Testis (tissue), 2 donors: ENCODE measurements at regions not wholly inside any gene's neighbourhood (a gene's known extent, or its start where the extent isn't known, plus 50 kb on each side); places are given as distances from the start of the nearest gene placed in this dataset.

Experiments
- POLR2A ChIP-seq: fragments of 450-650 bp; IDR thresholded peaks from one replicate; pipeline ENCODE4 v1.6.1; 2017; ENCODE audit warnings: antibody characterized with exemption, mild to moderate bottlenecking, moderate library complexity
- TF ChIP-seq, protein P1 (sequence below), 3 experiments: fragments of 450-650 bp in 2 of 3; fragments of 200-600 bp in 1 of 3; sonication (generic) in 1 of 3; IDR thresholded peaks; one replicate each; pipeline ENCODE4 v1.5.1; 2016 to 2019; ENCODE audit warnings: antibody characterized with exemption in 3 of 3, mild to moderate bottlenecking in 2 of 3, moderate library complexity in 1 of 3

DNA sequence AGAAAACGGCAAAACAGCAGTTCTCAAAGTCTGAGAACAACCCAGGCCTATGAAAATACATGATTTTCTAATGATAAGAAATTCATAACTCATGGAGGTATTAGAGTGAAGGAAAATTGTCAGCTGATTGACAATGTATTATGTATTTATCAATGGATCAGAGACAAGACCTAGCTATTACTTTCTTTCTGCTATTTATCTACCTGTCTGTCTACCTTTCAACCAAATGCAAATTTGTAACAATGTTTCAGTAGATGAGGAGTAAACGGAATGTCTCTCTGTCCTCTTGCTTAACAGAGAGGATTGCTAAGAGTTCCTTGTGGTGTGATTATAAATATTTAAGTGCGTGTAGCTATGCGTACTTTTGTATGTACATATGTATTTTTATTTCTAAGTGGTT lies 568.7 kb upstream of the RGS18 start:
- TF ChIP-seq POLR2A, result no peak
- TF ChIP-seq, protein P1, sequence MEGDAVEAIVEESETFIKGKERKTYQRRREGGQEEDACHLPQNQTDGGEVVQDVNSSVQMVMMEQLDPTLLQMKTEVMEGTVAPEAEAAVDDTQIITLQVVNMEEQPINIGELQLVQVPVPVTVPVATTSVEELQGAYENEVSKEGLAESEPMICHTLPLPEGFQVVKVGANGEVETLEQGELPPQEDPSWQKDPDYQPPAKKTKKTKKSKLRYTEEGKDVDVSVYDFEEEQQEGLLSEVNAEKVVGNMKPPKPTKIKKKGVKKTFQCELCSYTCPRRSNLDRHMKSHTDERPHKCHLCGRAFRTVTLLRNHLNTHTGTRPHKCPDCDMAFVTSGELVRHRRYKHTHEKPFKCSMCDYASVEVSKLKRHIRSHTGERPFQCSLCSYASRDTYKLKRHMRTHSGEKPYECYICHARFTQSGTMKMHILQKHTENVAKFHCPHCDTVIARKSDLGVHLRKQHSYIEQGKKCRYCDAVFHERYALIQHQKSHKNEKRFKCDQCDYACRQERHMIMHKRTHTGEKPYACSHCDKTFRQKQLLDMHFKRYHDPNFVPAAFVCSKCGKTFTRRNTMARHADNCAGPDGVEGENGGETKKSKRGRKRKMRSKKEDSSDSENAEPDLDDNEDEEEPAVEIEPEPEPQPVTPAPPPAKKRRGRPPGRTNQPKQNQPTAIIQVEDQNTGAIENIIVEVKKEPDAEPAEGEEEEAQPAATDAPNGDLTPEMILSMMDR (IDR thresholded peaks at IDR 0.05), result no peak
